HG02973 (cell line): ENCODE measurements at regions not wholly inside any gene's neighbourhood (a gene's known extent, or its start where the extent isn't known, plus 50 kb on each side); places are given as distances from the start of the nearest gene placed in this dataset.
"Not testable (repeated sequence)": the region's sequence is repeated elsewhere in the genome, so short reads cannot be mapped to it uniquely, and the experiment has no call there.

ENCODE experiments used
- ATAC-seq: cut with Tn5 transposase; IDR thresholded peaks from one replicate; pipeline ENCODE4 v1.9.1; 2021; ENCODE audit warnings: moderate library complexity; ENCODE audit not compliant: unreplicated experiment

GRCh38 chr5:105684799-105685198 is 1985.9 kb downstream of the EFNA5 start:
- ATAC-seq: no peak

- no peak for ATAC-seq
These were observed 1989.8 kb downstream of the EFNA5 start for GRCh38 chr5:105680858-105681475.

- ATAC-seq: no peak
These were observed 1993.4 kb downstream of the EFNA5 start for GRCh38 chr5:105677291-105677690.

- ATAC-seq: no peak
These were observed 2000.1 kb downstream of the EFNA5 start for GRCh38 chr5:105670596-105670995.

GRCh38 chr5:105663671-105664070 is 2007.1 kb downstream of the EFNA5 start:
- ATAC-seq: no peak

GRCh38 chr5:105659396-105659795 is 2011.3 kb downstream of the EFNA5 start:
- no peak for ATAC-seq

- no peak for ATAC-seq
These were observed 2030.4 kb downstream of the EFNA5 start for GRCh38 chr5:105640328-105640727.

DNA sequence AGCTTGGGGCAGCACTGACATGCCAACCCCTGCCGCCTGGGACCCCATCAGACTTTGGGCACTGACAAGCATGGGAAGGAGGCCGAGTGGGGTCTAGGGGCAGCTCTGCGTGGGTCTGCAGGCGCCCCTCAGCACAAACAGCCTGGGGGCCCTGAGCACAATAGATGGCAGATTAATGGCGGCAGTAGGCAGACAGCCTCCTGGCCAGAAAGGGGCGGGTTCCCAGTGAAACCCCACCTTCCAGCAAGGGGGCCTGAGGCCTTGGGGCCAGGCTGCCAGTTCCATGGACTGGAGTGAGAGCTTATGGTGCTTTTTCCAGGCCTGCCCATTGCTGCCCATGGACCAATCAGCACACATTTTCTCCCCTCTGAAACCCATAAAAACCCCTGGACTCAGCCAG is 2031.2 kb downstream of the EFNA5 start:
- ATAC-seq: no peak

DNA sequence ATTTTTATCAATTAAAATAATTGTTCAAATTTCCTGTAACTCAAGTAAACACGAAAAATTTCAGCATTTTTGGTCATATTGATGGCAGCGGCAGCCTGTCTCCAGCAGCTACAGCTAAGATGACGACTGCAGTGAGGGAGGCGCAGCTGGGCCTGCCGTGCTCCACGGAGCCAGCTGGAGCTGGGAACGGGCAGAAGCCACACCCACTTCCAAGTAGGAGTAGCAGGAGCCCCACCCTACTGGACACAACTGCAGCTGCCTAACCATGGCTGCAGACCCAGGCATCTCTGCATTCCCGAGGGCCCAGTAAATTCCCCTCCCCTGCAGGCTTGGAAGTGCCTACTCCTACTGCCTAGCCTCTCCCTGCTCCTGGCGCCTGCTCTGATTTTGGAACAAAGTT is 2031.7 kb downstream of the EFNA5 start:
- no peak for ATAC-seq

DNA sequence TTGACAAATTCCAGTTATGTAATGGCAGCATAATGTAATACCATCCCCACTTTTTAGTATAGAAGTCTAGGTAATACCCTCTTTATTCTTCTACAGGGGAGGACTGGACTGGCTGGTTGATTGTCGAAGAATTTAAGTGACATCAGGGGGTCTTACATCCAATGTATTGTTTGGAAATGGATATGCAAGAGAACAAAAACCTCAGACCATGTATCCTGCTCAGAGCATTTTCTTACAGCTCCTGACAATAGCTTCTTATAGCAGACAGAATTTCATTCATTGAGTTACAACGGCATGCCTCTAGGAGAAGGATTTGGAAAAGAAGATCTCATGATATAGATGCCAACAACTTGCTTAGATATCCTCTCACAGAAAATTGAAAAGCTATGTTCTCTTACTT is 2032.3 kb downstream of the EFNA5 start:
- ATAC-seq: no peak

DNA sequence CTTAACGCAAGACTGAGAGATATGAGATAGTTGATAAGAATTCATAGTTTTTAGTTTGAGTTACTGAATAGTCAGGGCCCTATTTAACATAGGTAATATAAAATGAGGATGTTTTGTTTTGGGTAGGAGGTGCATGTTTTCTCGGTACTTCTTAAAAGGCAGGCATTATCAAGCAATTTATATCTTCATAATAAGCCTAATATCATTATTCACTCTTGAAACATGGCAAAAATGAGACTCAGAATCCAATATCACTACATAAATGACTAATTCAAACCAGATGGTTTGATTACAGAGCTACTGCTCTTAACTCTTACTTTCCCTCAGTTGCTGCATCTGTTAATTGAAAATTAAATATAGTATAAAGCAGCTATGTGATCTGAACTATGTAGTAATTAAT is 2038.7 kb downstream of the EFNA5 start:
- ATAC-seq: no peak

DNA sequence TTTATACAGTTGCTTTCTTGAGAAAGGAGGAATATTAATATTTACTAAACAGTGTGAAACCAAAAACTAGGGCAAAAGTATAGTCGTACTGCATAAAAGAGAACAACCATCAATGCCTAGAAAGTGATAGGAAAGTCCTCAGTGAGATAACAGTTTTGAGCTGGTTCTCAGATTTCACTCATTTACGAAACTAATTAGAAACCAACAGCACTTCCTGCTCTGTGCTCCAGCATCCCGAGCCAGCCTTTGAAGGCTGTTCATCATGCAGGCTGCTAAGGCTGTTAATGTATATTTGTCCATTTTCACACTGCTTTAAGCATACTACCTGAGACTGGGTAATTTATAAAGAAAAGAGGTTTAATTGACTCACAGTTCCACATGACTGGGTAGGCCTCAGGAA is 2039.9 kb downstream of the EFNA5 start:
- ATAC-seq: no peak

DNA sequence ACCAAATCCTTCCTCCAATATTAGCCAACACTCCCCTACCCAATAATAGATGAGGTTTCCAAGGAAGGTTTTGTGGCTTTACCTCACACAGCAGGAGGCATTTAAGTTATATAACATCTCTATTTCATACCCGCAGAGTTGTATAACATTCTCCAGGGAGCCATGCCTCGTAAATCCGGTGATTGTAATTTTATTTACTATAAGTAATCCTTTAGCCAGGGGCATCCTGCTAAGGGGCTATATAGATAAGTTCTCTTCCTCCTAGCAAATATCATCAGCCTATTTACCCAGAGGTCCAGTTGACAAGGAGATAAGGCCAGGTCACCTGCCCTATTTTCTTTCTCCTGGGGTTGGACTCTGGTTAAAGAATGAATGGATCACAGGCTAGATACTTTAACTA is 2051.0 kb downstream of the EFNA5 start:
- ATAC-seq: no peak

GRCh38 chr5:105617436-105618215 is 2053.1 kb downstream of the EFNA5 start:
- ATAC-seq: no peak

GRCh38 chr5:105616599-105616998 is 2054.0 kb upstream of the NUDT12 start:
- ATAC-seq: no peak

DNA sequence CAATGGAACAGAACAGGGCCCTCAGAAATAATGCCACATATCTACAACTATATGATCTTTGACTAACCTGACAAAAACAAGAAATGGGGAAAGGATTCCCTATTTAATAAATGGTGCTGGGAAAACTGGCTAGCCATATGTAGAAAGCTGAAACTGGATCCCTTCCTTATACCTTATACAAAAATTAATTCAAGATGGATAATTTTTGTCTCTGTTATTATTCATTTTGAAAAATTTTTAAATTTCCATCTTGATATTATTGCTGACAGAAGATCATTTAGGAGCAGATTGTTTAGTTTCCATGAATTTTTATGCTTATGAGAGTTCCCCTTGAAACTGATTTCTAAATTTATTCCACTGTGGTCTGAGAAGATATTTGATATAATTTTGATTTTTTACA is 2039.8 kb upstream of the NUDT12 start:
- not testable (repeated sequence) for ATAC-seq

DNA sequence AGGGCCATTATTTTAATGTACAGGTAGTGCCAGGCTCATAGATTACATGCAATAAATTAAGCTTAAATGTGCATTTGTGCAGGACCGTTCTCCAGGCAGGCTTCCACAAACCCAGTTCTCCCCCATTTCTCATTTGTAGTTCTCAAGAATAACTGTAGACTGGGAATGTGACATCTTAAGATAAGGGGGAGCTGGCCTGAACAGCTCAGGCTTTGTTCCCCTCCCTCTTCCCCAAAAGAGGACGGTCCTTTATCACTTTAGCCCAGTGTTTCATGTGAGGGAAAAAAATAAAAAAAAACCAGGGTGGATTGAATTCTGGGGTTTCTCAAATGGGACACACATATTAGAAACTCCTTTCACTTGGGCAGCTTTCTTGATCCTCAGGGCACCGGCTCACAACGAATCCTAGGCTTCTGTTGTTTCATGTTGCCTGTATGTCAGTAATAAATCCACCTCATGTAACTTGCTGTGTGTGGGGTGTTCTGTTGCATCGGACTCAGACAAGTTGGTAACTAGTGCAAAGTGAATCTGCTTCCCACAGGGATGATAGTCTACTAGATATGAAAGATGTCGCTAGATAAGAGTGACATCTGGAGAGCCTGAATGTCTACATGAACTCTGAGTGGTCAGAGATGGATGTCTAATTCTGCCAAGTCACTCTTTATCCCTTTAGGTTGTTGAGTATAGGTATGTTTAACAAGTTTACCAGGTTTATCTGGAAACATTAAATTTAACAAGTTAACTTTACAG is 2030.6 kb upstream of the NUDT12 start:
- no peak for ATAC-seq

DNA sequence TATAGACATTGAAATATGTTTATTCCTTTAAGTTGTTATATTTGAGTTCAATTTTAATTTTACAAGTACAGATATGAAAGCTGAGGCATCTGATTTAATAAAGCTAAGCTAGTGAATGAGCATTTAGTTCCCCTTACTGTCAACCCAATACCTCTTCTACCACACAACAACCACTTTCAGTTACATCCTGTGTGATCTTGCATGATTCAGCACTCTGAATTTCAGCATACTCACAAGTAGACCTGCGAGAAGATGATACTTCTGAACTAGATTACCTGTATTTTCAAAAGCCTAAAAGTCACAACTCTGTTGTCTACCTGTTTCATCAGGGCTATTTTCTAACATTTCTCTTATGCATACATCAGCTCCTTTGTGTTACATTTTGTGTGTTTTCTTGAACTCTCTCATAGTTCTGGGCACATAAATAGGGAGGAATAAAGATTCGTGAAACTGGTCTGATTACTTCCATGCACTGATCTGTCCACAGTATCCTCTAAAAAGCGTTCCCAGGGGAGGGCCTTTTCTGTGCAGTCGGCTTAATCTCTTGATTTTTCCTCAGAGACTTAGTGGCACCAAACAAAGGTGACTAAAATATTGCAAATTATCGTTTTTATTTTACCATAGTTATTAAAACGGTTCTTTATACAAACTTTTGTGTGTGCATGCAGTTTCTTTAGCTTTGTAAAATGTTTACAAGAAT is 2025.5 kb upstream of the NUDT12 start:
- no peak for ATAC-seq

DNA sequence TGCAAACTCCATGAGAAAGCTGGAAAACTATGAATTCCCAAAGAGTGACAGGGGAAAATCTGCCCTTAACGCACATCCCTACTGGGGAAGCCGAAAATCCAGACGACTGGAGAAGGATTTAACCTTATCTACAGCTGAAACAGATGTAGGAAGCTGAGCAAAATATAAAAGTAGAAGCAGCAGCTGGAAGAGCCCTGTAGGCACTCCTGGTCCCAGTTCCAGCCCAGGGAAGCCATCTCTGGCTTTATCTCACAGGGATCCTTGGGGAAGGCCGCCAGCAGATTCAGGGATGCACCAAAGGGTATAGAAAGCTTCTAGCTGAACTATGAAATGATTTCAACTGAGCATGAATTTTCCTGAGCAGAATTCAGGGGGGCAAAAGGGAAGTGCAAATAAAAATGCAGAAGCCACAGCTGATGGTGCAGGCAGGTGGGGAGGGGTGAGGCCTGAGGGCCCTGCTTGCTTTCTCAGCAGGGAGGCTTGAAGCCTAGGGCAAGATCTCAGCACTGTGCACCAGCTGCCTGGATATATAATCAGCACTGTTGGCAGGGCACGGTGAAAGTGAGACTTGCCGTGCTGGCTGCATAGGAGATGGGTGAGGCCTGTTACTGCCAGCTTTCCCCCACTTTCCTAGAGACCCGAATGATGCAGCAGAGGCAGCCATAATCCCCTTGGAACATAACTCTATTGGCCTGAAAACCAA is 2019.5 kb upstream of the NUDT12 start:
- ATAC-seq: no peak

DNA sequence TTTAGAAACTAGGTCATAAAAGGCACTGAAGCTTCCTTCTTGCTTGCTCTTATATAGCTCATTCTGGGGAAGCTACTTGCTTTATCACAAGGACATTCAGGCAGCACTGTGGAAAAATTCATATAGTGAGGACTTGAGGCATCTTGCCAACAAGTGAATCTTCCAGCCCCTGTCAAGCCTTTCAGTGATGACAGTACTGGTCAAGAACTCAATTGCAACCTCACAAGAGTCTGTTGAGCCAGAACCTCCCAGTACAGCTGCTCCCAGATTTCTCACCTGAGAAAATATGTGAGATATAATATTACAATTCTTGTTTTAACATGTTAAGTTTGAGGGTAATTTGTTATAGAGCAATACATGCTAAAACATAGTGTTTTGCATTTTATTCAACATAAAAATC is 2011.0 kb upstream of the NUDT12 start:
- no peak for ATAC-seq

DNA sequence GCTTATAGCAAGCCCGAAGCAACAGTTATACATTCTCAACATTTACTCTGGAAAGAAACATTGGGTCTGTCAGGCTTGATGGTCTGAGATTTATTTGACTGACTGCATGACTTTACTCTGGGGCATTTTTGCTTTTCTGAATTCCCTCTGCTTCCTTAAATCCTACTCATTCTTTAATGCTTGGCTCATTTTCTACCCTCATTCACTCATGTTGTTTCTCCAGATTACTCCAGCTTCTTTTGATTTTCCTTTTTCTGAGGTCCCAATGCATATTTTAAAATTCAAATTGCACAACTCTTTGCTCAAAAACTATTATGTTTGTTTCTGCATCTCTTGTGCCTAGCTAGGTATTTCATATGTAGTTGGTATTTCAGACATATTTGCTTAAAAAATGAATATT is 2002.9 kb upstream of the NUDT12 start:
- ATAC-seq: no peak
